ENCODE measurements at regions not wholly inside any gene's neighbourhood (a gene's known extent, or its start where the extent isn't known, plus 50 kb on each side); places are given as distances from the start of the nearest gene placed in this dataset.

DNA sequence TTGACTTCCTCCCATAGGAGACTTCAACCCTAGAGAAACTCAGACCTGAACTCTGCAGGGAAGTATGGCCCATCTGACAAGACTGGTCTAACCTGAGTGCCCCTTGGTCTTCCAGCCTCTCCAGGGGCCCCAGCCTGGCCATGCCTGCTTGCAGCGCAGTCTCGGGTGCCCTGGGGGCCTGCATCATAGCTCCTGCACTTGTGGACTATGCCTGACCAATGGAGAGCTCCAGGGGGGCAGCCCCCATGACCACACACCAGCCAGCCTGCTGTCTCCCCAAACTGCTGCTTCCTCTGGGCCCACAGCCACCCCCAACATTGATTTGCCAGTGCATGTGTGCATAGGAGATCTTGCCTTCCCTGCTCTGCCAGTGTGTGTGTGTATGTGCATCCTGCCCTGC lies 608.6 kb upstream of the MARCKS start:
- TF ChIP-seq POLR2AphosphoS5 (IDR thresholded peaks at IDR 0.05; ENCODE audit: low read depth, low read length) (no peak), TAF1 (IDR thresholded peaks at IDR 0.05; ENCODE audit: borderline replicate concordance, insufficient read depth, low read length) (no peak)
- TF ChIP-seq, protein P1, sequence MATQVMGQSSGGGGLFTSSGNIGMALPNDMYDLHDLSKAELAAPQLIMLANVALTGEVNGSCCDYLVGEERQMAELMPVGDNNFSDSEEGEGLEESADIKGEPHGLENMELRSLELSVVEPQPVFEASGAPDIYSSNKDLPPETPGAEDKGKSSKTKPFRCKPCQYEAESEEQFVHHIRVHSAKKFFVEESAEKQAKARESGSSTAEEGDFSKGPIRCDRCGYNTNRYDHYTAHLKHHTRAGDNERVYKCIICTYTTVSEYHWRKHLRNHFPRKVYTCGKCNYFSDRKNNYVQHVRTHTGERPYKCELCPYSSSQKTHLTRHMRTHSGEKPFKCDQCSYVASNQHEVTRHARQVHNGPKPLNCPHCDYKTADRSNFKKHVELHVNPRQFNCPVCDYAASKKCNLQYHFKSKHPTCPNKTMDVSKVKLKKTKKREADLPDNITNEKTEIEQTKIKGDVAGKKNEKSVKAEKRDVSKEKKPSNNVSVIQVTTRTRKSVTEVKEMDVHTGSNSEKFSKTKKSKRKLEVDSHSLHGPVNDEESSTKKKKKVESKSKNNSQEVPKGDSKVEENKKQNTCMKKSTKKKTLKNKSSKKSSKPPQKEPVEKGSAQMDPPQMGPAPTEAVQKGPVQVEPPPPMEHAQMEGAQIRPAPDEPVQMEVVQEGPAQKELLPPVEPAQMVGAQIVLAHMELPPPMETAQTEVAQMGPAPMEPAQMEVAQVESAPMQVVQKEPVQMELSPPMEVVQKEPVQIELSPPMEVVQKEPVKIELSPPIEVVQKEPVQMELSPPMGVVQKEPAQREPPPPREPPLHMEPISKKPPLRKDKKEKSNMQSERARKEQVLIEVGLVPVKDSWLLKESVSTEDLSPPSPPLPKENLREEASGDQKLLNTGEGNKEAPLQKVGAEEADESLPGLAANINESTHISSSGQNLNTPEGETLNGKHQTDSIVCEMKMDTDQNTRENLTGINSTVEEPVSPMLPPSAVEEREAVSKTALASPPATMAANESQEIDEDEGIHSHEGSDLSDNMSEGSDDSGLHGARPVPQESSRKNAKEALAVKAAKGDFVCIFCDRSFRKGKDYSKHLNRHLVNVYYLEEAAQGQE (IDR thresholded peaks at IDR 0.05; ENCODE audit: insufficient read depth in 1 of 2, low read depth in 2 of 2, low read length in 2 of 2): no peak
